ENCODE measurements at regions not wholly inside any gene's neighbourhood (a gene's known extent, or its start where the extent isn't known, plus 50 kb on each side); places are given as distances from the start of the nearest gene placed in this dataset.

GRCh38 chr6:133171989-133172604, 69.1 kb upstream of the EYA4 start:
- no peak for DNase-seq (ENCODE audit: low spot score)
- TF ChIP-seq EZH2phosphoT487 (IDR thresholded peaks at IDR 0.05; ENCODE audit: low read depth, severe bottlenecking, unreplicated experiment): no peak
- TF ChIP-seq CTCF (IDR thresholded peaks at IDR 0.05; ENCODE audit: poor library complexity): no peak
- Histone ChIP-seq H3K9me2 (replicated peaks; ENCODE audit: insufficient read depth) (no peaks in the 10 kb centered on the region), H3K36me3 (replicated peaks; ENCODE audit: insufficient read depth, low read depth) (no peaks in the 10 kb centered on the region), H3K4me1 (ENCODE audit: insufficient read depth) (no peaks in the 10 kb centered on the region), H3K79me2 (no peaks in the 10 kb centered on the region), H3K9me3 (ENCODE audit: low read depth) (no peaks in the 10 kb centered on the region), H3K4me3 (no peak overlapping the region), H4K20me1 (ENCODE audit: insufficient read depth, poor library complexity, severe bottlenecking) (no peaks in the 10 kb centered on the region), H3K27me3 (no peaks in the 10 kb centered on the region), H3K4me2 (no peak overlapping the region), H3K27ac (no peak overlapping the region), H2AFZ (no peak overlapping the region)
- 92% methylated on average over 3 of the region's 3 CpGs for WGBS (ENCODE audit: low lambda C conversion rate, missing lambda C conversion rate)

- Histone ChIP-seq H3K79me2 (no peaks in the 10 kb centered on the region), H2AFZ (no peak overlapping the region), H3K4me3 (no peak overlapping the region), H3K36me3 (replicated peaks; ENCODE audit: insufficient read depth, low read depth) (no peaks in the 10 kb centered on the region), H3K27me3 (no peaks in the 10 kb centered on the region), H3K4me1 (ENCODE audit: insufficient read depth) (no peaks in the 10 kb centered on the region), H4K20me1 (ENCODE audit: insufficient read depth, poor library complexity, severe bottlenecking) (no peaks in the 10 kb centered on the region), H3K9me2 (replicated peaks; ENCODE audit: insufficient read depth) (no peaks in the 10 kb centered on the region), H3K4me2 (no peak overlapping the region), H3K27ac (no peak overlapping the region), H3K9me3 (ENCODE audit: low read depth) (no peaks in the 10 kb centered on the region)
- DNase-seq (ENCODE audit: low spot score): no peak
- no peak for TF ChIP-seq EZH2phosphoT487 (IDR thresholded peaks at IDR 0.05; ENCODE audit: low read depth, severe bottlenecking, unreplicated experiment)
- no peak for TF ChIP-seq CTCF (IDR thresholded peaks at IDR 0.05; ENCODE audit: poor library complexity)
- TF ChIP-seq EZH2 (IDR thresholded peaks at IDR 0.05; ENCODE audit: borderline replicate concordance): no peak
- WGBS (ENCODE audit: low lambda C conversion rate, missing lambda C conversion rate): 91% methylated on average over 4 of the region's 4 CpGs
Observed at GRCh38 chr6:133173276-133173675, 67.9 kb upstream of the EYA4 start.

GRCh38 chr6:133179481-133179880, 61.7 kb upstream of the EYA4 start:
- H3K4me1 ChIP-seq (ENCODE audit: insufficient read depth): no peaks in the 10 kb centered on the region
- H3K27me3 ChIP-seq: no peaks in the 10 kb centered on the region
- no peak overlapping the region for H3K4me3 ChIP-seq
- H3K4me2 ChIP-seq: no peak overlapping the region
- no peaks in the 10 kb centered on the region for H3K79me2 ChIP-seq
- no peaks in the 10 kb centered on the region for H3K9me2 ChIP-seq (replicated peaks; ENCODE audit: insufficient read depth)
- H2AFZ ChIP-seq: no peak overlapping the region
- H3K27ac ChIP-seq: no peak overlapping the region
- H4K20me1 ChIP-seq (ENCODE audit: insufficient read depth, poor library complexity, severe bottlenecking): no peaks in the 10 kb centered on the region
- DNase-seq (ENCODE audit: low spot score): no peak
- no peaks in the 10 kb centered on the region for H3K9me3 ChIP-seq (ENCODE audit: low read depth)
- TF ChIP-seq EZH2phosphoT487 (IDR thresholded peaks at IDR 0.05; ENCODE audit: low read depth, severe bottlenecking, unreplicated experiment): no peak
- no peak for TF ChIP-seq EZH2 (IDR thresholded peaks at IDR 0.05; ENCODE audit: borderline replicate concordance)
- H3K36me3 ChIP-seq (replicated peaks; ENCODE audit: insufficient read depth, low read depth): no peaks in the 10 kb centered on the region

DNA sequence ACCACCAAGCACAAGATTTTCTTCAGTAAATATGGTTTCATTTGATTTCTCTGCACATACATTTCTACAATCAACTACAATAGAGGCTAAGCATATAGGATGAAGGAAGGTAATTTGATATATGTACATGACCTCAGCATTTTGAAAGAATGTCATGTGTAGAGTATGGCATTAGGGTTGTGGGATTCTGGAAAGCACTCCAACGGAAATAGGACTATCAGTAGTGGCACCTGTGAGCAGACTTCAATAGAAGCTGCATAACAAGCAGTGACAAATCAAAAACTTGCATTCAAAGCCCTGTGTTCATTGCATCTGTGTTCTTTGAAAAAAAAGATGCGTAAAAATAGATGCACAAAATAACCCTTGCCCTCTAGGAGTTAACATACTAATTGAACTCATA, 57.5 kb upstream of the EYA4 start:
- no peak overlapping the region for H3K4me3 ChIP-seq
- TF ChIP-seq CTCF (IDR thresholded peaks at IDR 0.05; ENCODE audit: poor library complexity) (no peak), EZH2phosphoT487 (IDR thresholded peaks at IDR 0.05; ENCODE audit: low read depth, severe bottlenecking, unreplicated experiment) (no peak), EZH2 (IDR thresholded peaks at IDR 0.05; ENCODE audit: borderline replicate concordance) (no peak)
- no peaks in the 10 kb centered on the region for H4K20me1 ChIP-seq (ENCODE audit: insufficient read depth, poor library complexity, severe bottlenecking)
- H2AFZ ChIP-seq: no peak overlapping the region
- no peaks in the 10 kb centered on the region for H3K27me3 ChIP-seq
- DNase-seq (ENCODE audit: low spot score): no peak
- no peaks in the 10 kb centered on the region for H3K36me3 ChIP-seq (replicated peaks; ENCODE audit: insufficient read depth, low read depth)
- no peaks in the 10 kb centered on the region for H3K9me2 ChIP-seq (replicated peaks; ENCODE audit: insufficient read depth)
- H3K79me2 ChIP-seq: no peaks in the 10 kb centered on the region
- H3K9me3 ChIP-seq (ENCODE audit: low read depth): no peaks in the 10 kb centered on the region
- no peak overlapping the region for H3K4me2 ChIP-seq
- H3K4me1 ChIP-seq (ENCODE audit: insufficient read depth): no peaks in the 10 kb centered on the region
- no peak overlapping the region for H3K27ac ChIP-seq
- WGBS (ENCODE audit: low lambda C conversion rate, missing lambda C conversion rate): 77% methylated on average over 2 of the region's 2 CpGs
